HG03159 (cell line): ENCODE measurements at regions not wholly inside any gene's neighbourhood (a gene's known extent, or its start where the extent isn't known, plus 50 kb on each side); places are given as distances from the start of the nearest gene placed in this dataset.

Experiments used
- ATAC-seq: cut with Tn5 transposase; IDR thresholded peaks from one replicate; pipeline ENCODE4 v1.9.1; 2021; ENCODE audit warnings: mild to moderate bottlenecking, moderate library complexity; ENCODE audit not compliant: unreplicated experiment

DNA sequence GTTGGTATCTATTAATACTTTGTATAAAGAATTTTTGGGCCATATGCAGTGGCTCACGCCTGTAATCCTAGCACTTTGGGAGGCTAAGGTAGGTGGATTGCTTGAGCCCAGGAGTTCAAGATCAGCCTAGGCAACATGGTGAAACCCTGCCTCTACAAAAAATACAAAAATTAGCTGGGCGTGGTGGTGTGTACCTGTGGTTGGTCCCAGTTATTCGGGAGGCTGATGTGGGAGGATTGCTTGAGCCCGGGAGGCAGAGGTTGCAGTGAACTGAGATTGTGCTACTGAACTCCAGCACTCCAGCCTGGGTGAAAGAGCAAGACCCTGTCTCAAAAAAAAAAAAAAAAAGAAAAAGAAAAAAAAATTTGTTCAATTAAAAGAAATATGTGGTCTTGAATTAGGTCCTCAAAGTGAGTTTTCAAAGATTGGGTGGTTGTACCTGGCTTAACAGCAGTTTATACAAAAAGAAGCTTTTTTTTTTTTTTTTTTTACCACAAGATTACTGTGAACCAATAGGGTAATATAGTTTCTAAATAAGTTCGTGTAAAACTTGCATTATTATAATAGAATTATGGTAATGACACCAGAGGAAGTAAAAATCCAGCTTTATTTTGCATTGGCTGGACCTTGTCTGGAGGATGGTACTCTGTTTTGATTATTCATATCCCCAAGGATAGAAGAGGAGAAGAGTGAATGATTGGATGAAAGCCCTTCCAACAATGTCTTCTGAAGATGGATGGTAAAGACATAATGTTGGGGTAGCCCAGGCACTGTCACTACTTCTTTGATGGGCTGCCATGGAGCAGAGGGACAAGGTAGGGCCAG, 210.3 kb downstream of the MYCN start:
- ATAC-seq = no peak

DNA sequence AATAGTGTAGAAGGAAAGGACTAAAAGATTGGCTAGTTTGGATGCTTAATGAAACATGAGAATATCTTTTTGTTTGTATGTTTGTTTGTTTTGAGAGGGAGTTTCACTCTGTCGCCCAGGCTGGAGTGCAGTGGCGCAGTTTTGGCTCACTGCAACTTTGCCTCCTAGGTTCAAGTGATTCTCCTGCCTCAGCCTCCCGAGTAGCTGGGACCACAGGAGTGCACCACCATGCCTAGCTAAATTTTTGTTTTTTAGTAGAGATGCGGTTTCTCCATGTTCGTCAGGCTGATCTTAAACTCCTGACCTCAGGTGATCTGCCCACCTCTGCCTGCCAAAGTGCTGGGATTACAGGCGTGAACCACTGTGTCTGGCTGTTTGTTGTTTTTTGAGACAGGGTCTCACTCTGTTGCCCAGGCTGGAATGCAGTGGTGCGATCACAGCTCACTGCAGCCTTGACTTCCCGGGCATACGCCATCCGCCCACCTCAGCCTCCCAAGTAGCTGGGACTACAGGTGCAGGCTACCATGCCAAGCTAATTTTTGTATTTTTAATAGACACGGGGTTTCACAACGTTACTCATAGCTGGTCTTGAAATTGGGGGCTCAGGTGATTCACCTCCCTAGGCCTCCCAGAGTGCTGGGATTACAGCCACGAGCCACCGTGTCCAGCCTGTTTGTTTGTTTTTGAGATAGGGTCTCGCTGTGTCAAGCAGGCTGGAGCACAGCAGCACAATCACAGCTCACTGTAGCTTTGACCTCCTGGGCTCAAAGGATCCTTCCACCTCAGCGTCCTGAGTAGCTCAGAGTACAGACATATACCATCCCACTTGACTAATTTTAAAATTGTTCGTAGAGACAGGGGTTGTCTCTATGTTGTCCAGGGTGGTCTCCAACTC, 209.2 kb downstream of the MYCN start:
- no peak for ATAC-seq

DNA sequence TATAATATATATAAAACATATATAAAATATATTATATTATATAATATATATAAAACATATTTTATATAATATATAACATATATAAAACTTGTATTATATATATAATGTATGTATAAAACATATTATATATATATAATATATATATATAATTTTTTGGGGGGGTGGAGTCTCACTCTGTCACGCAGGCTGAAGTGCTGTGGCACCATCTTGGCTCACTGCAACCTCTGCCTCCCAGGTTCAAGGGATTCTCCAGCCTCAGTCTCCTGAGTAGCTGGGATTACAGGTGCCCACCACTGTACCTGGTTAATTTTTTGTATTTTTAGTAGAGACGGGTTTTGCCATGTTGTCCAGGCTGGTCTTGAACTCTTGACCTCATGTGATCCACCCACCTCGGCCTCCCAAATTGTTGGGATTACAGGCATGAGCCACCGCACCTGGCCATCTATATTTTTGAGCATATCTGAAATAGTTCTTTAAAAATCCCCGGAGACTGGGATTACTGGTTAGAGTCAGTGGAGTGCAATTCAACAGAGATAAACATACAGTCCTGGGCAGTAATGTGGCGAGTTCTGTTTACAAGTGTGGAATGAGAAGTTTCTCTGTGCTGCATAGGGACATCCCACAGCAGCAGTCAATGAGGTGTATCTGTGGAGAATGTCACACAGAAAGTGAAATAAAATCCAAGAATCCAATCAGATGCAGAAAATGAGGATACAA, 208.4 kb downstream of the MYCN start:
- no peak for ATAC-seq

DNA sequence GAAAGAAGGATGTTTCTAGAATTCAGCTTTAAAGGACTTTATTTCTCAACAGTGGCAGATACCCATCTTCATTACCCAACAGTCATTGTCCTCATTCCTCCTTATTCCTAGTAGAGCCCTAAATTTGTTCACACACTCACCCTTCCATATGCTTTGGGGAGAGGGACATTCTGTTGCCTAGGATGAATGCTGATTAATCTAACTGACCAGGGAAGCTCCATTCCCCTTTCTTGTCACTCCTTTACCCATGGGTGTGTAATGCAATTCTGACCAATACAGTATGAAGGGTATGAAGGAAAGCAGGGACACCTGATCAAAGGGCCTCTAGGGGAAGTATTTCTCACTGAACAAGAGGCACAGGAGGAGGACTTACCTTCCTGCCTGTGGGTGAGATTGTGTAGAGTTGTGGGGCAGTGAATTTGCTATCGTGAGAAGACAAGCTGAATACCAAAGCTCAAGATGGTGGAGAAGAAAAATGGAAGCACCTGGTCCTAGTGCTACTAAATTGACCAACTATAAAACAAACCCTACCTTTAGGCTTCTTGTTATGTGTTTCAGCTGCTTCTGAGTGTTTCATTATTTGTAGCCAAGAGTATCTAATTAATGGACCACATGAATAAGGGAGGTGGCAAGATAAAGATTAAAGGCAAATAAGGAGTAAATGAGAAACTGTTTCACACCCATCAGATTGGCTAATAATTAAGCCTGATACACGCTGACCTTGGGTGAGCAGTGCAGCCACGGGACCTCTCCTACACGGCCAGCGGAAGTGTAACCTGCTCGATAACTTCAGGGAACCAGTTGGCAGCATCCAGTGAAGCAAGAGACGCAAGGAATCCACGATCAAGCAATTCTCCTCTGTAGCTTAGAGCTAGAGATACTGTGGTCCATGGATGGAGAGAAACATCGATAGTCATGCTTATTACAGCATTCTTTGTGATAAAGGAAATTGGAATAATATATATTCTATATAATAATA, 202.3 kb downstream of the MYCN start:
- ATAC-seq = no peak

DNA sequence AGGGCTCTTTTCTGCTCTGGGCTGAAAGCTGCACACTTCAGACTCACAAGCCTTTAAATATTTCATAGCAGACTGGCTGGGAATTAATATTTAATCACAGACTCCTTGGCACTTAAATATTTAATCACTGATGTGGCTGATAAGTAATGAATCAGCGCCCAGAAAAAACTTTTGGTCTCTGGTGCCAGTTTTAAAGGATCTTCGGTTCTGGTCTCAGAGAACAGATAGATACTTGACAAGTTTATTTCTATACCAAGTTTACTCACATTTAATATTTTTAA, 201.2 kb downstream of the MYCN start:
- no peak for ATAC-seq

DNA sequence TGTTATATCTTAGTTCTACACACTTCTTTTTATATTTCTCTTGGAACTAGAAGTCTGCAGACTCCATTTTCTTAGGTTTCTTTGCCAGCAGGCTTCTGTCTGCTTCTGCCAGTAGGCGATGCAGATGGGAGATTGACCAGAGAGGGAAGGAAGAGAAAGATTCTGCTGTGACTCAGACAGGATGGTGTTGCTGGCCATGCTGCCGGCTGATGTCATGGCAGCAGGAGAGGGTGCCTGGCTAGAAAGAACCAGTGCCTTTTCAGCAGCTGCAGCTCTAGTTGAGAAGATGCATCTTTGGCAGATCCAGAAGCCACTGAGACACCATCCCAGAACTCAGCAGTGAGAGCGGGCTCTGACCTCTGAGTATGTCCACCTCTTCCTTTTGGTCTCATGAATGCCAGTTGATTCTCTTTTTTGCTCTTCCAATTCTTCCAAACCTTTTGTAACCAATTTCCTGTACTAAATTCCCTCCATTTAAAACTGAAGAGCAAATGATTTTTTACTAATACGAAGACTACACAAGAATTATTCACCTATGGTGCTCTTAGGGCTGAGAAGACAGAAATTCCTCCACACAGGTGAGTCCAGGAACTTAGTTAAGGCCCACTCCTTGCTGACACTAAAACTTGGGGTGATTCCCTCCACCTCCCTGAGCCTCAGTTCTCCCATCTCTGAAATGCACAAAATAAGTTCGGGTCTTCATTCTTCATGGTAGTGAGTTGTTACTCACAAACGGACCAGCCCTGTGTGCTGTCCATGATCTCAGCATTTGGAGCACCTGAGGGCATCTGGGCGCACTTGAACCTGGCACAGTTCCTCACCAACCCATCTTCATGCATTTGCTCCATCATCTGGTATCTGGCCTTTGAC, 200.7 kb downstream of the MYCN start:
- ATAC-seq = no peak

DNA sequence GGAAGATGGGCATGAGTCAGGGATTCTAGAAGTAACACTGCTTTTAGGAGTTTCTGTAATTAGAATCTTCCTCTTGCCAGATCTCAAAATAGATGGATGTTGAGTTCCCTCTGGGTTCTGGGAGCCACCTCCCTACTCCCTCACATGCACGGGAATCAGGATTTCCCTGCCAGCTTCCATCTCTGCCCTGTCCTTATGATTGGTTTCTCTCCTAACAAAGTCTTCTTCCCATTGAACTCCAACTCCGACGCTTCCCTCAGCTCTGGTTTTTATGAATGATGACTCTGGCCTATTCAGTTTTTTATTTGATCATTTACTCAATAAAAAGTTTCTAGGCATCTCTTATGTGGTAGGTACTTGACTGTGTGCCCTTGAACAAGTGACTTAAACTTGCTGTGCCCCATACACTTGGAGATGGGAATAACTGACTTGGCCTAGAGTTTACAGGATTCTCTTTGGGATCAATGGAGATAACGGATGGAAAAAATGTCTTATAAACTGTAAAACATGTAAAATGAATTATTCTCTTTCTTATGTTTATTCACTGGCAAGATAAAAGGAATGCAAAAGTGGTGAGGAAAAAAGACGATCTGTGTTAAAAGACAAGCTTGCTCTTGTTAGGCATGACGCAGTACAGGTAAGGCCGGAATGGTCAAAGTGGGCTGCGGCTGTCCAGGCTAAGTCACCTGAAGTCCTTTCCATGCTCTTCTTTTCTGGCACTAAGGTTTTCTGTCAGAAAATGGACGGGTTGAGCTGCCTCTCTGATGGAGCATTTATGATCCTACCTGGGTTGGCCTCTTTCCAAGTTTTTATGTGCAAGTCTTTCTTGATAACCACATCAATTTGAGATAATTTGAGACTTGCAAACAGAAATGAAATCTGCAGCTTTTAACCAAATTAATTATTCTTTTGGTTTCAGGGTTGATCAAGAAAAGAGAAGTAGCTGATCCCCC, 199.6 kb downstream of the MYCN start:
- ATAC-seq = no peak

DNA sequence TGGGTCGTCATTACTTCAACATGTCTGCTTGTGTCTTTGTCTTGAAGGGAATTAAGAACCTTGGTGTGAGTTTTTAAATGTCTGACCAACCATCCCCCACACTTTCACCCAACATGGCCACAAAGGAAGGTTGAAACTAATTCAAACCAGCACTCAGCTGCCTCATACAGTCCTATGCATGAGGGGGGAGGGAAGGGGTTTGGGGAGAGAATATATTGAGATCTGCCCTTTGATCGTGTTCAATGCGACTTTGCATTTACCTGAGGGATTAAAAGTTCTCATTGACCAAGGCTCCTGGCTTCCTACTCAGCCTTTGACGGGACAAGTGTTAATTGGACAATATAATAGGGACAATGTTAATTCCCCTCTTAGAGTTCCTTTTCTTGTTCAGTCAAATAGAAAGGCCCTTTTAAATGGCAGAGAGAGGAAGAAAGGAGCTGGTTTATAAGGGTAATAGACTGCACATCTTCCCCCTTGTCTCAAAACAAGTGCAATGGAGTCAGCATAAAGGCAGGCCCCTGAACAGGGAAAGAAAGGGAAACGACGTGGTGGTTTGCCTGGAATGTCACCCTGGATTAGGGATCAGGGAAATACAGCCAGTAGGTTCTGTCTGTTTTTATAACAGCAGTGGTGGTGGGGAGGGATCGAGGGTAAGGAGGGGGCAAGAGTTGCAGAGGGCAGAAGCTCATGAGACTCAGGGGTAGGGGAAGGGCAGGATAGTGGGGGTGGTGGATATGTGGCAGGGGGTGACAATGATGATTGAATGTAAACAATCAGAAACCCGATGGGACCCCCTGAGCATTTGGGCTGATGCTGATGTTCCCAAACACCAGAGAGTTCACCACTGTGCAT, 198.7 kb downstream of the MYCN start:
- ATAC-seq = no peak

DNA sequence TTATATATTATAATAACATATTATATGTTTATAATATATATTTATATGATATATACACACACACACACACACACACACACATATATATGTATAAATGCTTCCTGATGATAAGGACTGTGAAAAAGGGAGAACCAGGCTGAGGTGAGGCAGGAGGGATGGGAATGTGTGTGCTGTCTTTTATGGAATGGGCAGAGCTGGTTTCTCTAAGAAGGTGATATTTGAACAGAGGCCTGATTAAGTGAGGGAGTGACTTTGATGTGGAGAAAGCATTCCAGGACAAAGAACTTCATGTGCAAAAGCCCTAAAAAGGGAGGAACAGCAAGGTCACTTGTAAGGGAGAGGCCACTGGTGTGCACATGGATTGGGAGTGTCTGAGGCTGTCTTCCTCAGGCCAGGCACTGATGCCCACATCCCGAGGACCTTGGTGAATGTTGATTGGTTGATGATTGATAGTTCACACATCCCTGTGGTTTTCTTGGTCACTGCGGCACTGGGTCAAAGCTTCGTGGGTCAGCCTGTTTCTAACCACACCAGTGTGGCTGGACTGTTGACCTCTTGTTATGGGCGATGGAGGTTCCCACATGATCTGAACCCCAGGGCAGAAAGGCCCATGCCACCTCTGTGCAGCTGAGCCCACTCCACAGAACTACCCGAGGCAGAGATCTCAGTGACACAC, 196.9 kb downstream of the MYCN start:
- ATAC-seq = no peak

DNA sequence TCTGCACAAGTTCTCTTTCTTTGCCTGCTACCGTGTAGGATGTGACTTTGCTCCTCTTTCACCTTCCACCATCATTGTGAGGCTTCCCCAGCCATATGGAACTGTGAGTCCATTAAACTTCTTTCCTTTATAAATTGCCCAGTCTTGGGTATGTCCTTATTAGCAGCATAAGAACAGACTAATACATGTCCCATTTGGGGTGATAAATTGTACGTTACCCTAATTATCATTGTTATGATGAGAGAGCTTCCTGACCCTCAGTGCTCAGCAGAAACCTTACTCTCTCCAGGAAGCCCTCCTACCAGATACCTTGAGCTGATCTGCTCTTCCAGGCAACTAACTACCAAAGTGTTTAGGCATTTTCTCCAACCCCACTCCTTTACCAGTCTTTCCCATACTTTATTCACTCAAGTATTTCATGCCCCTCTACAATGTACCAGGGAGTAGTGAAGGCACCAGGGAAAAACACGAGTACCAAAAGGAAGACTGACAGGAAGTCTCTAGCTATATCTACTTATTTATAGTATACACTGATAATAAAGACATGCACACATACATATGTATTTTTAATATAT, 196.2 kb downstream of the MYCN start:
- ATAC-seq = no peak

DNA sequence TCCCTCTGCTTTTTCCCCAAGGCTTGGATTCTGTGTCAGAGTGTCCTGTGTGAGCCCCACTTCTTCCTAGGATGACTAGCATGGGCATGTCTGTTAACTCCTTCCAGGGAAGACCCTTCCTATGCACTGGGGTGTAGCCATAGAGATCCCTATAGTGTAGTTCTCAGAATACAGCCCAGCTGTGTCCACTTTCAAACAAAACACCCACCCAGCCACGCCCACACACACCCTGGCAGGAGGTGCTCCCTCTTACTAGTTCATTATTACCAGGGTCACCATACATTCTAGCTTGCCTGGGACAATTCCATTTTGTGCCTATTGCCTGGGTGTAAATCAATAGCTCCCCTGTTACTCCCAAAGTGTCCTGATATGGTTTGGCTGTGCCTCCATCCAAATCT, 195.6 kb downstream of the MYCN start:
- no peak for ATAC-seq

DNA sequence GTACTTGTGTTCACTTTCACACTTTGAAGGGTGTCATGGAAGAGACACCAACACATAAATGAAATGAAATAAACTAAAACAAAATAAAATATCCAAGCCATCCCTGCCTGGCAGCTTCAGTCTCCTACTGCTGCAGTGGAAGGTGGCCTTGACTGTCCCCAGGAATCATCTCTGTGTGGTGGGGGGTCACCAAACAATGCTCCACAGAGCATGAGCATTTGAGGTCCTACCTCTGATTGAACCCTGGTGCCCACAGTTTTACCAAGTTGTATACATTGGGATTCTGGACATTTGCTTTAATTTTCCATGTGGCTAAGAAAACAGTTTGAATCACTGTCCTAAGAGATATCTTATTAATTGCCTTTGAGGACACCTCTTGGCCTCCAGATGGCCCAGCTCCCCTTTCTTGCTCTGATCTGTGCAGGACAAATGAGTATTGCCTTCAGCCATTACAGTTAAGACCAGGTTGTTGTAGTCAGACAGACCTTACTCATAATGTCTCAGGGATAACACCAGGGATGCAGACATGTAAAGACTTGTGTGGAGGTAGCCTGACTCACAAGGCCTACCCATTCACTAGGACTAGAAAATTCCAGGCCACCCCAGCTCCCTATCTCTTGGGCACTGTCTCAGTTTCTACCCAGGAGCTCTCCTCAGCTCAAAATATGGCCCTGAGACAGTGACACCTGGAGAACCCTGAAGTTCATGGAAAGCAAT, 195.0 kb downstream of the MYCN start:
- ATAC-seq = no peak

DNA sequence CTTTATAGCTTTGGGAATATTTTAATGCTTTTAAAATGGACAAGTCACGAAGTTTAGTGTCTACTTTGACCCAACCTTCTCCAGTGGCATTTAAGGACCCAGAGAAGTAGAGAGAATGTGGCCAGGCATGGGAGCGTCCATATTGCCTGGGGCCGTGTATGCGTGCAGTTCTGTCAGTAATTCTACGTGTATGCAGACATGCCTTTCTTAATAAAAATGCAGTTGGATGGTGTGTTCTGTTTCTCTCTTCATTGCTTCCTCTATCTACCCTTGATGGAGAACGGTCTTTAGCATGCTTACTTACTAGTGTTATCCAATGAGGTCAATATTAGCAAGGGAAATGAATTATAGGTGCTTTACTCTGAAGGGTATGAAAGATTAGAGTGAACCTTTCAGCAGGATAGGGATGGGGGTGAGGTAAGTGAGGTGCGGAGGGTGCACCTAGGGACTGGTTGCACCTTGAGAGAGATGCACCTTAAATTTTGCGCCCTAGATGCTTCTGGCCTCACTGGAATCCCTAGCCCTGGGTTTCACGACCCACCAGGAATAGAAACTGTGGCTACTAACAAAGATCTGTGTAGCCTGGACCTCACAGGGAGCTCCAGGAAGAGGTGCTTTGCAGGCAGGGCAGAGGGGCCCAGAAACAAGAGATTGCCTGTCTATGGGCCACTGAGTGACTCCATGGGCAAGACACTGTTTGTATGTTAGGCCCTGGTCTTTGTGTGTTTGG, 194.3 kb downstream of the MYCN start:
- ATAC-seq = no peak

DNA sequence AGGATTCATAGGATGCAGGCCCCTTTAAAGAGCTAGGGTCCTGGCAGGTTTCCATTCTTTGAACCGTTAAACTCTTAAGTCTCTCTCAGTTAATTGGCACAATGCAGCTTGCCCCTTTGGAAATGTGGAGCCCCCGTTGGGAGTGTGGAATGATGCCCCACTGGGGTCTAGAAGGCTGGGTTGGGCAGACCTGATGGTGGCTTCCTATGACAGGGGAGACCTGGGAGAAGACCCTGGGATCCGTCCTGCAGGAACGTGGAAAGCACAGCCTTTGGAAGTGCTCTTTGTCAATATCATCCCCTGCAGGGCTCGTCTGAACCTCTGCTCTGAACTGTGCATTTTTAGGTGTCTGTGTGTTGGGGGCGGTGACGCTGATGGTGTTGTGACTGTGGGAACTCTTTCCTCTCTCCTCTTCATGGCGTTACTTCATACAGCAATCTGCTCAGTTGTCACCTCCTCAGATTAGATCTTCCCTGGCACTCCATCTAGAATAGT, 190.6 kb downstream of the MYCN start:
- no peak for ATAC-seq

DNA sequence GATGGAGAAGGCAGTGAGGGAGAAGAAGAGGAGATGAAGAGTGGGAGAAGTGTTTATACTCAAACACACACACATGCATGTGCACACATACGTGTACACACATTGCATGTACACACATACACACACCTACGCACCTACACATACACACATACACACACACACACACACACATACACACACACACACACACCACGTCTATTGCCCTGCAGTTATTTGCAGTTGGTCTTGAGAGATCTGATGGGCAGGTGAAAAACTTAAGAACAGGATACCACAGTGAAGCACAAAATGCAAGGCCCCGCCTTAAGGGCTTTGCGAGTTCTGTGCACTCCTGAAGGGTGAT, 190.2 kb downstream of the MYCN start:
- no peak for ATAC-seq
